GM23338 (cell line): ENCODE measurements at regions not wholly inside any gene's neighbourhood (a gene's known extent, or its start where the extent isn't known, plus 50 kb on each side); places are given as distances from the start of the nearest gene placed in this dataset.

Source experiments
- EZH2 ChIP-seq: fragments of 200-600 bp; sonication (generic); IDR thresholded peaks from one replicate; pipeline ENCODE4 v1.8.0; 2017; ENCODE audit warnings: antibody characterized with exemption, mild to moderate bottlenecking, low read depth; ENCODE audit not compliant: unreplicated experiment
- EZH2phosphoT487 ChIP-seq: fragments of 200-600 bp; sonication (generic); IDR thresholded peaks from one replicate; pipeline ENCODE4 v1.8.1; 2018; ENCODE audit warnings: antibody characterized with exemption; ENCODE audit not compliant: unreplicated experiment
- JUNB ChIP-seq: IDR thresholded peaks from one replicate; pipeline ENCODE4 v1.6.1; 2016; ENCODE audit warnings: antibody characterized with exemption; ENCODE audit not compliant: unreplicated experiment
- POLR2AphosphoS5 ChIP-seq: IDR thresholded peaks from 2 replicates; pipeline ENCODE4 v1.6.1; 2016; ENCODE audit warnings: antibody characterized with exemption, low read depth
- ZNF331 ChIP-seq: fragments of 250-450 bp; sonication (Bioruptor Pico); IDR thresholded peaks from 2 replicates; pipeline ENCODE4 v1.5.0; 2020; ENCODE audit warnings: low read depth, mild to moderate bottlenecking, moderate library complexity
- TF ChIP-seq, protein P1 (sequence below), 2 experiments: fragments of 200-600 bp in 1 of 2; sonication (generic) in 1 of 2; conservative IDR thresholded peaks; 2 replicates each; pipeline versions ENCODE4 v1.5.1 to v1.6.1; 2016 to 2017; ENCODE audit warnings: antibody characterized with exemption in 2 of 2, low read depth in 2 of 2, mild to moderate bottlenecking in 2 of 2, moderate library complexity in 1 of 2
- TF ChIP-seq, protein P2 (sequence below): IDR thresholded peaks from one replicate; pipeline ENCODE4 v1.6.1; 2018; ENCODE audit warnings: antibody characterized with exemption; ENCODE audit not compliant: unreplicated experiment

DNA sequence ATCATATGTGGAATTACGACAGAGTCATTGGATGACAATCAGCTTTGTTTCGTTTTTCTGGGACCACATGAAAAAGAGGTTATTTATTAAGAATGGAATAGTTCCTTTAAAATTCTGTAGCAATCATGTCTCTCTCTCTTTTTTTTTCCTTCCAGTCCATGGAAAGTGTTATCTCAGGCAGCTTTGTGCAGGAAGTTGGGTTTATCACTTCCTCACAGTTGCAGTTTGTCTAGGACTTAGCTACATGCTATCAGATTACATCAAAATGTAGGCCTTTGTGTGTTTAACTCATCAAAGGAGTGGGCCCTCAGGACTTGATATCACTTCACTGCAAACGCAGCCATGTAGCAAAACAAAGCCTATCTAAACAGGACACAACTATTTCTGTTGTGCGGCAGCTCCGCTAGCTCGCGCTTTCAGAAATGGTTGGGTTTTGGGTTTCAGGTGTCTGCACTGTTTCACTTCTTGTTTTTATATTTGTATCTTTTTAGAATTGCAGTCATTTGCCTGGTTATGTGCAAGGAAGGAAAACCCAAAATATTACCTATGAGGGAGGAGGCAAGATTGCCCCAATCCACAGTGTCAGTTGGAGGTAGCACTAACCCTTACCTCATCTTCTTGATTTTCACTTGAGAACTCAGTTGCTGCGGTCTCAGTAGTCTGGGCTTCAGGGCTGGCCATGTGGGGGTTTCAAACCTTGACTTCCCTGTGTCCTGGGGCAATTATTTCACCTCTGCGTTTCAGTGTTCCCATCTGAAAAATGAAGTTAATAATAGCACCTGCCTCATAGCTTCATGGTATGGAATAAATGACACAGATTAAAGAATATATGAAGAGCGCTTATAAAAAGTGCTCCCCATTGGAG, 66.7 kb downstream of the HHEX start:
- TF ChIP-seq, protein P1, sequence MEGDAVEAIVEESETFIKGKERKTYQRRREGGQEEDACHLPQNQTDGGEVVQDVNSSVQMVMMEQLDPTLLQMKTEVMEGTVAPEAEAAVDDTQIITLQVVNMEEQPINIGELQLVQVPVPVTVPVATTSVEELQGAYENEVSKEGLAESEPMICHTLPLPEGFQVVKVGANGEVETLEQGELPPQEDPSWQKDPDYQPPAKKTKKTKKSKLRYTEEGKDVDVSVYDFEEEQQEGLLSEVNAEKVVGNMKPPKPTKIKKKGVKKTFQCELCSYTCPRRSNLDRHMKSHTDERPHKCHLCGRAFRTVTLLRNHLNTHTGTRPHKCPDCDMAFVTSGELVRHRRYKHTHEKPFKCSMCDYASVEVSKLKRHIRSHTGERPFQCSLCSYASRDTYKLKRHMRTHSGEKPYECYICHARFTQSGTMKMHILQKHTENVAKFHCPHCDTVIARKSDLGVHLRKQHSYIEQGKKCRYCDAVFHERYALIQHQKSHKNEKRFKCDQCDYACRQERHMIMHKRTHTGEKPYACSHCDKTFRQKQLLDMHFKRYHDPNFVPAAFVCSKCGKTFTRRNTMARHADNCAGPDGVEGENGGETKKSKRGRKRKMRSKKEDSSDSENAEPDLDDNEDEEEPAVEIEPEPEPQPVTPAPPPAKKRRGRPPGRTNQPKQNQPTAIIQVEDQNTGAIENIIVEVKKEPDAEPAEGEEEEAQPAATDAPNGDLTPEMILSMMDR (conservative IDR thresholded peaks at IDR 0.05; ENCODE audit: low read depth in 2 of 2) = no peak
- no peak for TF ChIP-seq POLR2AphosphoS5
- no peak for TF ChIP-seq EZH2
- no peak for TF ChIP-seq EZH2phosphoT487
- no peak for TF ChIP-seq JUNB
- TF ChIP-seq ZNF331 (CRISPR knock-in tag) = no peak
- TF ChIP-seq, protein P2, sequence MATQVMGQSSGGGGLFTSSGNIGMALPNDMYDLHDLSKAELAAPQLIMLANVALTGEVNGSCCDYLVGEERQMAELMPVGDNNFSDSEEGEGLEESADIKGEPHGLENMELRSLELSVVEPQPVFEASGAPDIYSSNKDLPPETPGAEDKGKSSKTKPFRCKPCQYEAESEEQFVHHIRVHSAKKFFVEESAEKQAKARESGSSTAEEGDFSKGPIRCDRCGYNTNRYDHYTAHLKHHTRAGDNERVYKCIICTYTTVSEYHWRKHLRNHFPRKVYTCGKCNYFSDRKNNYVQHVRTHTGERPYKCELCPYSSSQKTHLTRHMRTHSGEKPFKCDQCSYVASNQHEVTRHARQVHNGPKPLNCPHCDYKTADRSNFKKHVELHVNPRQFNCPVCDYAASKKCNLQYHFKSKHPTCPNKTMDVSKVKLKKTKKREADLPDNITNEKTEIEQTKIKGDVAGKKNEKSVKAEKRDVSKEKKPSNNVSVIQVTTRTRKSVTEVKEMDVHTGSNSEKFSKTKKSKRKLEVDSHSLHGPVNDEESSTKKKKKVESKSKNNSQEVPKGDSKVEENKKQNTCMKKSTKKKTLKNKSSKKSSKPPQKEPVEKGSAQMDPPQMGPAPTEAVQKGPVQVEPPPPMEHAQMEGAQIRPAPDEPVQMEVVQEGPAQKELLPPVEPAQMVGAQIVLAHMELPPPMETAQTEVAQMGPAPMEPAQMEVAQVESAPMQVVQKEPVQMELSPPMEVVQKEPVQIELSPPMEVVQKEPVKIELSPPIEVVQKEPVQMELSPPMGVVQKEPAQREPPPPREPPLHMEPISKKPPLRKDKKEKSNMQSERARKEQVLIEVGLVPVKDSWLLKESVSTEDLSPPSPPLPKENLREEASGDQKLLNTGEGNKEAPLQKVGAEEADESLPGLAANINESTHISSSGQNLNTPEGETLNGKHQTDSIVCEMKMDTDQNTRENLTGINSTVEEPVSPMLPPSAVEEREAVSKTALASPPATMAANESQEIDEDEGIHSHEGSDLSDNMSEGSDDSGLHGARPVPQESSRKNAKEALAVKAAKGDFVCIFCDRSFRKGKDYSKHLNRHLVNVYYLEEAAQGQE = no peak
